Tibial nerve (tissue), 4 donors: ENCODE measurements at regions not wholly inside any gene's neighbourhood (a gene's known extent, or its start where the extent isn't known, plus 50 kb on each side); places are given as distances from the start of the nearest gene placed in this dataset.

Experiments used
- CTCF ChIP-seq, 5 experiments: fragments of 200-600 bp in 3 of 5; fragments of 450-650 bp in 2 of 5; sonication (generic) in 3 of 5; IDR thresholded peaks; one replicate each; pipeline ENCODE4 v1.5.1; 2016 to 2019; ENCODE audit warnings: antibody characterized with exemption in 5 of 5, mild to moderate bottlenecking in 3 of 5, moderate library complexity in 2 of 5
- EP300 ChIP-seq, 2 donors: sonication (generic); formaldehyde crosslinking; IDR thresholded peaks; one replicate each; pipeline ENCODE4 v1.6.1; 2017; ENCODE audit warnings: antibody characterized with exemption in 2 of 2, mild to moderate bottlenecking in 1 of 2
- POLR2A ChIP-seq, 2 donors: fragments of 450-650 bp; IDR thresholded peaks; one replicate each; pipeline ENCODE4 v1.6.1; 2017; ENCODE audit warnings: antibody characterized with exemption in 2 of 2, mild to moderate bottlenecking in 2 of 2, moderate library complexity in 2 of 2

DNA sequence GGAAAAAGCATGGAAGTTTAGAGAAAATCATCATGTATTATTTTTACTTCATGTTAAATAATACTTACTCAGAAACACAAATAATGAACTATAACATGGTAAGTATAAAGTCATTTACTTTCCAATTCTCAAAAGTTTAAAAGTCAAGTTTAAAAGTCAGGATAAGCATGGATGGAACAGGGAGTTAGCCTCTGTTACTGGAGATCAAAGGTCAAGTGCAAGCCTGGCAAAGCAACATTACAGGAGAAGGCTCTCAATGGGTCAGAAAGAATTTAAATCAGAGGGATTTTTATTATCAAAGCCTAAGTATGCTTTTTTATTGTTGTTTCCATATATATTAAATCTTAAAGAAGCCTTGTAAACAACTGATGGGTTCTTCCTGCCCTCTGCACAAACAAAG, 505.4 kb downstream of the KCNA4 start:
- TF ChIP-seq CTCF (IDR thresholded peaks at IDR 0.05), result no peak
- no peak for TF ChIP-seq POLR2A (IDR thresholded peaks at IDR 0.05)
- TF ChIP-seq EP300 (IDR thresholded peaks at IDR 0.05), result no peak
